ENCODE measurements at regions not wholly inside any gene's neighbourhood (a gene's known extent, or its start where the extent isn't known, plus 50 kb on each side); places are given as distances from the start of the nearest gene placed in this dataset.
"Not testable (repeated sequence)": the region's sequence is repeated elsewhere in the genome, so short reads cannot be mapped to it uniquely, and the experiment has no call there.

DNA sequence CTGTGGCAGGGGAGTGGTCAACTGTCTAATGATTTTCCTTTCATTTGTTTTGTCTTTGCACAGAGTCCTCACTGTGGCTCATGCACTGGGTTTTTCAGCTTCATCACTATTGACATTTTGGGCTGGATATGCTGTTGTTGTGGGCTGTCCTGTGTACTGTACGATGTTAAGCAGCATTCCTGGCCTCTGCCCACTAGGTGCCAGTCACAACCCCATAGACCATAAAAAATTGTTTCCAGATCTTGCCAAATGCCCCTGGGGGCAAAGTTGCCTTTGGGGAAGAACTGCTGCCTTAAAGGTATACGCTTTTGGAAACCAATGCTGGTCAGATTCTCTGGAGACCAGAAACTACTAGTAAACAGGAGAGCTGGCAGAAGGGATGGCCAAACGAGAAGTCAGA is 310.4 kb downstream of the SPRY2 start:
- DNase-seq = peak; percentile 69

DNA sequence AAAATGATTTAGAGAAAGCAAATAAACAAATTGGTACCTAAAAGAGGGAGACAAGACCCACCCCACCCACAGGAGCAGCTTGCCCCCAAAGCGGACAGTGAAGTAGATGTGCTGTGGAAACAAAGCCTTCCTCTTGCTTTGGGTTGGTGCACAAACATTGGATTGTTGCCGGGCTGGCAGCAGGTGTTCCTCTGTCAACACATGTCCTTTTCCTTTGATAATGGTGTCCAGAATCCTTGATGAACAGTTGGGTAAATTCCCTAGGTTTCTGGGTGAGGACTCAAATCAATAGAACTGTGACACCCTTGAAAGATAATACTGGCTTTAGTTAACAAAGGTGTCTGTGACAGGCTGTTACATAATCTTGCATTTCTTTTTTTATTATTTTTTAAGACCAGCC is 311.8 kb downstream of the SPRY2 start:
- no peak for DNase-seq

DNA sequence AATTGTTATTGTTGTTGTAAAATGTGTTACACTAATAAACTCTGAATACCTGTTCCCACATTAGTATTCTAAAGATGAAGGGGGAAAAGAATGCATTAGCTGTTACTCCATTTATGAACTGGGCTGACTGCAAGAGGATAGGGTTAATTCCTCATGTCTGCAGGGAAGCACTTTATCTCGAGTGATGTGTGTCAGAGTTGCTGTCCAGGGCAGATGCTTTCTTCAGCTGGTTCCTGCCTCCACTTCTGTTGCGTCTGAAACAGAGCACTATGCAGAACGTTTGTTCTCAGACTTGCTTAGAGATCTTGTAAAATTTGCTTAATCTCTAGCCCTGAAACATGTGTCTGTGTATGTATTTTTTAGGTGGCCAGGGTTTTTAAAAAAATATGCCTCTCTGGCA is 318.8 kb downstream of the SPRY2 start:
- DNase-seq = no peak

DNA sequence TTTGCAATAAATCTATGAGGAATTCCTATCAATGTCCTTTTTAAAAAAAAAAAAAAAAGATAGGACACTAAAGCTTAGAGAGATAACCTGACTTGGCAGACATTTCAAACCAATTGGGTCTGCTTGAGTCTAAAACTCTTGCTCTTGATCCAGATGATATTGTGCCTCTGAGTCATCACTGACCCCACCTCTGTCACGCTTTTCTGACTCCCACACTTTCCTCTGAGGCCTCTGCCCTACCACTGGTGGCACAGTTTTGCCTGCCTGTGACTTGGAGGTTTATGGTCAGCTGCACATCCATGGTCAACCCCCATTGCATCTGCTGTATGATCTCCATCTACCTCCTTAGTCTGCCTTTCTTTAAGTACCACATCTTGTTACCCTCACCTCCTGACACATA is 328.7 kb downstream of the SPRY2 start:
- peak; percentile 36 for DNase-seq

DNA sequence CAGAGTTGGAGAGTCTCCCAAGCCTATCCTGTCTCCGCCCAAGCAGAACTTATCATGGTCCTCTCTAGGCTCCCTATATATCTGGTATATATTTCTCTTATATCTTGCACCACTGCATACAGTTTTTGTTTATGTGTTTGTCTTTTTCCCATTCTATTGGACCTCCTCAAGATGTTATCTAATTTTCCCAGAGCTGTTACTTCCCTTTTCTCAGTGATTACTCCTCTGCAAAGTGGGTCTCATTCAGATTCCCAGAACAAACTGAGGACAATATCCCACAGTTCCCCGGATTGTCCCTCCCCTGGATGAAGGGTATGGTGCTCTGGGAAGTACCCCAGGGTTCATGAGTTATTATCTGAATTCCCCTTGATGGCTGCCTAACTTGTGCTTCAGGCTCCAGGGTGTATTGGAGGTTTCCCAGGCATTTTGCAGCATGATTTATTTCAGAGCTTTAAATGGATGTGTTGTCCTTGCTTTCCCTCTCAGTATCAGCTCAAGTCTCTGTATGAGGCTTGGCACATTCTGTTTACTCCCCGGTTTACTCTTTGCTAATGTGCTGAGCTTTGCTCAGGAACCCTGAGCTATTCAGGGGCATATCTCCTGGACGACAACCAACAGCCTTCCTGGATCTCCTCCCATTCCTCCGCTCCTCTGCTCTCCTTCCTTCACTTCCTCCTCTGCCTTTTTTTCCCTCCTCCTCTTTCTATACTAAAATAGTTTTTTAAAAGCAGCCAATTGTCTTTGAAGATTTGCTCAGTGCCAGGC is 329.3 kb downstream of the SPRY2 start:
- DNase-seq = peak; percentile 6

DNA sequence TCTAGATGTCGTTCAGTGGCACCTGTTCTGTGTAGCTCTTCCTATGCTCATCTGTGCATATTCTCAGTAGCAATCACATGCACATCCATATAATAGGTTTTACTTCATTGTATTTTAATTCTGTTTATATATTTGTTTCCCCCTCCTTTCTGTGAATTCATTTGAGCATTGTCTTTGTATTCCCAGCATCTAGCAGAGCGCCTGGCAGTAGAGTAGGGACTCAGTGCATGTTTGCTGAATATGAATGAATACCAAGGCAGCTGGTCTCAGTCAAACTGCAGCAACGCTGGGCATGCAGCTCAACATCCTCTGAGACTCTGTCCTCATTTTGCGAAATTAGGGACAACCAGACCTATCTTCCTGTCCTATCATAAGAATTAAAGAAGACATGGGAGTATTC is 330.1 kb downstream of the SPRY2 start:
- no peak for DNase-seq

DNA sequence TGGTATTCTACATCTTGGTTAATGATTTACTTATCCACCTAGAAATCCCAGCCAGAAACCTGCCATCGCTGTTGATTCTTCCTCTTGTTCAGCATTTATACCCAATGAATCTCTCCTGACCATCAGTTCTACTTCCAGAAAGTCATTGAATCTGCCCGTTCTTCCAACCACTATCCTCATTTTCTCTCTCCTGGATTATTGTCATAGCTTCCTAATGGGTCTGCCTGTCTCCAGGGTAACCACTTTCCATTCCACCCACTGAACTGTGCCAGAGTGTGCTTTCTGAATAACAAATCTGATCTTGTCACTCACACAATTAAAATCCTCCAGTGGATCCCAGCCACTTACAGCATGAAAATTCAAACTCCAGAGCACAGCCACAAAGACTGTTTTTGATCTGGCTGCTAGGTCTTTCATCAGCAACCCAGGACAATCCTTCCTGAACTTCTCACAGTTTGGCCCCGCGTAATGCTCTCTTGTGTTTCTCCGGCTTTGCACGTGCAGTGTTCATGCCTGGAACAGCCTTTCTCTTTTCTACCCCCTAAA is 330.6 kb downstream of the SPRY2 start:
- no peak for DNase-seq

DNA sequence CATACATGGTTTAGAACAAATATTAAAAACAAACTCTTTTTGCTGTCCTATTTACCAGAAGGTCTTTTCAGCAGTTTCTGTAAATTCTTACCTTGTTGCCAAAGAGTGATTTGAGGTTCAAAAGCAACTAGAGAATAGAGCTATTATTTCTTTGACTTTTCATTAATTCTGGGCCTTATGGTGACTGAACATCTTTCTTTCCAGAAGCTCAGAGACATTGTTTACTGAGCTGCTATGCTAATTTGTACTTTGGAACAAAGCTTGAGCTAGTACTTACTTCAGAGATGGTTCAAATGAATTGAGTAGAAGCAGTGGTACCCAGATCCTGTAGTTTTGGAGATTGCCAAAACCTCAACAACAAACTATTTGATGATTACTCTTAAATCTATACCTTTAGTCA is 331.2 kb downstream of the SPRY2 start:
- no peak for DNase-seq

DNA sequence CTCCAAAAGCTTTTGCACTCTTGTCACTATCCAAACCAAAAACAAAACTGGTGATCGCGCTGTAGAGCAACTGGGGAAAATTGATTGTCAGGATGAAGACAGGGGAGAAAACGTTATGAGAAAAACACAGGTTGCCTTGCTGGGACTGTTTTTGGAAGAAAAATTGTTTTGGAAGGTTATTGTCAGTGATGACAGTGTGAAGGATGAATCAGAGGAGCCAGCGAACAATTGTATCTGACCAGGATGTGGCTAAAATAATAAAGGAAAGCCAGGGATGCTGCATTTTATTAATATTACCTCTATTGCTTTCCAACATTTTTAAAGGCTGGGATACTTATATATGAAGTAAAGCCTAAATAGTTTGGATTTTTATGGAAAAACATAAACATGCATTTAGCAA is 334.0 kb downstream of the SPRY2 start:
- DNase-seq = peak; percentile 17

DNA sequence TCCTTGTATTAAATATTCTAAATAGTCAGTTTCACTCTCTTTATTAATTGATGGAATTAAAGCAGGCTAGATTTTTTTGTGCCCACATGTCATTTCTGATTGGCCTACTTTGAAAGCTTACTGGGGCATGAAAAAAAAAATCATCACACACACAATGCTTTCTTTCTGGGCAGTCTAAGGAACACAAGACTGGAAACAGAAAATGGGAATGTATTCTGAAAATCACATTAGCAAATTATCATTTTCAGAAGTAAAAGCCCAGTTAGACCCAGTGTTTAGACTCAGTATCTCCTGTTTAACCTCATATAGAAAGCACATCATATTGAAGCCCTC is 339.4 kb downstream of the SPRY2 start:
- no peak for DNase-seq

DNA sequence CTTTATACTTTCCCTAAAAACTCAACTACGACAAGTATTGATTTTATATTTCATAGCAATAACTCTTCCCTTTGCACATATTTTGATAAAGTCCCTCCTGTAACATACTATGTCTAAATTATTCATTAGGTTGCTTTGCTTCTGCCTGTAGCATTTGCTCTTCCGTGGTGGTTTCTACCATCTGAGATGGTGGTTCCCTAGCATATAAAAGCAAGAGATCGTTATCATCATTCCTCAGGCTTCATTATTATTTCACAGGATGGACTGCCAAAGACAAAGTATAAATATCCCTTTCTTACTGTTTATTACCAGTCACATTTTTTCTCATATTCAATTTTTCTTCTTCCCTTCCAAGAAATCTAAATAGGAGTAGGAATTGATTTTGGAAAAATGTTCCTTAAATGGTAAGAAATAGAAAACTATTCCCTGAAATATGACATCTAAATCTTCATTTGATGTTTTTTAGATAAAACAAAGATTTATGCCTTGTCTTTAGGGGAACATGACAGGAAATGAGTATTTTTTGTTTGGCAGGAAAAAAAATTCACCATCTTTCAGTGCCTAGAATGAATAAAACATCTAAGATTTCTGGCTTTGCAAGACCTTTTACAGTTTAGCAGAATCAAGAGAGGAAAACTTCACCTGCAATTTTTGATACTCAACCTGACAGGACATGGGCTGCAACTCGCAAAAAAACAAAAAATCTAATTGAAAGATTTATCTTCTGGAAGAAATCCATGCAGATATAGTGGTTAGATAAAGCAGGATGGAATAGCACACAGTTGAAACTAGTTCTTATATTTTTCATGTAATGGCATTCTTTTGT is 340.0 kb downstream of the SPRY2 start:
- DNase-seq = no peak

DNA sequence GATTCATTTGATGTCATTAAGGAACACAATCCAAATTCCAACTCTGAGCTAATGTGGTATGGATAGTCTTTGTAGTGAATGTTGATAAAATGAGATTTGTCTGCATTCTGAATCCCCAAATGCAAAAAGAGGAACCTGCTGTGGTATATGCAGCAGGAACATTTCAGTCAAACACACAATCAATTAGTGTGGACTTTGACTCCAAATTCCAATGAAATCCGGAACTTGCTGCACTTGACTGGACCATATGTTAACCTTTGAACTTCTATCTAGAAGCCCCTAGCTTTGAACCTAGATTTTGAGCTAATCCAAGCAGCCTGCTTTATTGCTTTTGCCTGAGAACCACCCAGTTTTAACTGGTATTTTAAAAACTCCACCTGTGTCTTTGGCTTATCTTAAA is 341.3 kb downstream of the SPRY2 start:
- DNase-seq = no peak

DNA sequence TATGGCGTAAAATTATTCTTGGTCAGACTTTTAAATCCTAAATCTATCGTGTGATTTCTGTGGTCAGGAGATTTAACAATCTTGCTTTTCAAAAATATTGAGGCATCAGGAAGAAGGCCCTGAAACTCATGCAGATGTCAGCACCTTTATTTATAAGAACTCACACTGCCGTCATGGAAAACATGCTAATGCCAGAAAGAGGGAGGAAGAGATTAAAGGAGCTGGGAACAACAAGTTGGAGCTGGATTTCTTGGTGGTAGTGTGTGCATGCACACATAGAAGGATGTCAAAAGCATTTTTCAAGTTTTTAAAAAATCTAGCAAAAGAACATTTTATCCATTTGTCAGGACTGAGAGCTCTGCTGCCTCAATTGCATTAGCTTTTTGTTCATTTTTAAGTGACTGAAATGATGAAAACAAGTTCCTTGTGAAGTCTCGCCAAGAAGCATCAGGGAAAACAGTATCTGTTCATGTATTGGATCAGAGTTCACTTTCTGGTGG is 342.5 kb downstream of the SPRY2 start:
- DNase-seq = no peak

DNA sequence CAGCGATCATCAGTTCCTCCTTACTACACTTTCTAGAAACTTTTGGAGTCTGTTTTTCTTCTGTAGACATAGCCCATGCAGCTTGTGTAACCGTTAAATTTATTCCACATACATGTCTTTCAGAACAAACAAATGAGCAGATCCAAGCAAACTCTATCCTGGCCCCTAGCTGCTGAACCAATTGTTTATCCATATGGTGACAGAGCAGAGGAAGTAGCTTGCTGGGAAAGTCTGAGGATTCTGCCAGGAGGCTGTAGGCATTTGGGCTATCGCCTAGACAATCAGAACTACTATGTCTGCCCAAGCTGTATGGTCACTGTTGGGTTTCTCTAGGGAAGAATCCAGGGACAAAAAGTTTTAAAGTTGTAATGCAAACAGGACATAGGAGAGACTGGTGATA is 343.7 kb downstream of the SPRY2 start:
- no peak for DNase-seq

DNA sequence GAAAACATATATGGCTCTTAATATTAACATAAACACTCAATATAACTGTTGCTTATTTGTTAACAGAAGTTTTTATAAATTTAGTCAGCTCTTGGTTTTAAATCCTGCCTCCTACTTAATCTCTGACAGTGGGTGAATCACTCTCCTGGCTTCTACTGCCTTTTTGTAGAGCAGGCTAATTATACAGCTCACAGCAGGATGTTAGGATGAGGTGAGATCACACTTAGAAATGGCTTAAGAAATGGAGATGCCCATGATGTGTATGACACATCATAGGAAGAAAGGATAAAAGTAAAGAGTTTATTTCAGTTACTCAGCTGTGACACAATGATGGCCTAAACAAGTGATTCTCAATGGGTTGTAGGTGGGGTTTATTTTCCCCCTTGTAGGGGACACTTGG is 345.6 kb downstream of the SPRY2 start:
- peak; percentile 70 for DNase-seq

DNA sequence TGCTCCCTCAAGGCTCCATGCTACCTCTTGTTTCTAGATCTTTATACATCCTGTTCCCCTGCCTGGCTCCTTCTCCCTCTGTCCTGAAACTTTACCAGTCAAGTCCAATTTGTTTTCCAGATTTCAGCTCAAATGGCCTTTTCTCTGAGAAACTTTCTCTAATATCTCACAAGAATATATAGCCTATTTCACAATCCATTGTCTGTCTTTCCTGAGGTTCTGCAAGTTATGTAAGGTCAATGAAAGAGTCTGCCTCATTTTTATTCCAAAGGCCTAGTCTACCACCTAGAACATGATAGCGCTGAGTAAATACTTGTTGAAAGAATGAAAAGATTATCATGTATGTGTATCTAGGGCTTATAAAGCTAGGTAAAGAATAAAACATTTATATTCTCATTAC is 348.8 kb downstream of the SPRY2 start:
- no peak for DNase-seq

DNA sequence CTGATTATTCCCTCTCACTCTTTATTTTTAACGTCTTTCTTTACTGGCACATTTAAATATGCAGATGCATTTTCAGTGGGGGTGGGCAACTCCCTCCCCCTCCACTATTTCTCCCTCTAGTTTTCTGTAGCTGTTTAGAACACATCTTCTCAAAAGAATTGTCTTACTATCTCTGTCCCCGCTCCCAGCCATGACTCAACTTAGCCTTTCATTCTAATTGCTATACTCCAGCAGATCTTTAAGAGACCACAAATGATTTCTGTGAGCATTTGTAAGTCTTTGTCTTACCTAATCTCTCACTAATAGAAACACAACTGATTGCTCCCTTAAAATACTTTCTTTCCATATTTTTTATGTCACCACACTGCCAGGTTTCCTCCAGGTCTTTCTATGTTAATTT is 350.9 kb downstream of the SPRY2 start:
- DNase-seq = no peak

DNA sequence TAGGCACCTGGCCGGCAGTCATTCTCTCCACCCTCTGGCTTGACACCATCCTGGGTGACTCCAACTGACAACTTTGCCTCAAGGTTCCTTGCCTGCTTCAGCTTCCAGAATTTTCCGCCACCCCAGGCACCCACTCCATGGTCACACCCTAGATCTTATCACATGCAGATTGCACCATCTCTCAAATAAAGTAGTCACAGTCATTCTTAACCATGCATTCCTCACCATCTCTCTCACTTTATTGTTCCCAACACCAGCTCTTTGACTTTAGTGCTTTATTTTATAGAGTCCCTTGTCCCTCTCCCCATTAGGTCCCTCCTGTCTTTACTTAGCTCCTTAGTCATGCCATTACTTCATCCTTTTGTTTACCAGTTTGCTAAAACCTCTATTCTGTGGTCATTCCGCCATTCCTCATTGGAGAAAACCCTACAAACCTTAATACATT is 351.7 kb downstream of the SPRY2 start:
- no peak for DNase-seq

DNA sequence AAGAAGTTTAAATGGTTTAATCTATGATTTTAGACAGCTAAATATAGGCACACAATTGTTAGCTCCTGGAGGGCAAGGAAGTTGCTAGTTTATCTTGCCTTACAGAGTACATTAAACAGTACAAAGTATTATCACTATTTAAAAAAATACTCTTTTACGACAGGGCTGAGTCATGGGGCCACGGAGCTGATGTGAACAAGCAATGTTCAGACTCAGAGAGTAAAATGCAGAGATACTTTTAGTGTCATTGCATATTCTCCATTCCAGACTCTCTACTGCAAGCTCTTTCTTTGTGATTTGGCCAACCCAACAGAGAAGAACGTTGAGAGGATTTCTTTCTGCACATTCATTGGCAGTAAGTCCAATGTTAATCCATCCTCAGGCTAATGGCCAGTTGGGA is 352.4 kb downstream of the SPRY2 start:
- no peak for DNase-seq

DNA sequence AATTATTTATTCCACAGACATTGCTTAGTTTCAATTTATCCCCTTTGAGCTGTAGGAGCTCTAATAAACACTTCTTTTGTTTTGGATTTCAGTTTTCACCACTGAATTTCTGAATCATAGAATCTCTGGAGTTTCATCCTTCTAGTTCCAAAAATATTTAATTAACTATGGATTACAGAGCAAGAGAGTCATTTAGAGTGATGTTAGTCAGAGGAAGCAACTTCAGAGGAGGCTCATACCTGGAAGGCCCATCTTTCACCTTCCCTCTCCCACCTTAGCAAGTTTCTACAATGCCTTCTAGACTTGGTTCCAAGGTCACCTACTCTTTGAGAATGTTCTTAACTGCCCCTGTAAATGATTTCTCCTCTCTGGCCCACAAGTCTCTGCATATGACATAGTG is 353.2 kb downstream of the SPRY2 start:
- no peak for DNase-seq

DNA sequence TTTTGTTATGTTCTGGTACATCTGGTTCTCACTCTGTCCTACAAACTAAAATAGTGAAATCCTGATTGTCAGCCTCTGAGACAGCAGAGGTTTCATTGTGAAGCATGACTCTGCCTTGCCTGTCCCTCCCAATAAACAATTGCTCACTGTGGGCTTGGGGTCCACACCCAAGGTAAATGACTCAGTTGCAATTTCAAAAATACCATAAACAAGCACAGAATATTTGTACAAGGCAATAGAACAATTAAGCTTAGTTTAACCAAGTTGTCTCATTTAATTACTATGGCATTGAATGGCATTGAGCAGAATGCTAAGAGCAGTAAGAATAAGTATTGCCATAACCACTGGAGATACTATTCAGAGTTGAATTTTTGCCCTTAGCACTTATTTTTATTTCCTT is 353.6 kb downstream of the SPRY2 start:
- DNase-seq = no peak

DNA sequence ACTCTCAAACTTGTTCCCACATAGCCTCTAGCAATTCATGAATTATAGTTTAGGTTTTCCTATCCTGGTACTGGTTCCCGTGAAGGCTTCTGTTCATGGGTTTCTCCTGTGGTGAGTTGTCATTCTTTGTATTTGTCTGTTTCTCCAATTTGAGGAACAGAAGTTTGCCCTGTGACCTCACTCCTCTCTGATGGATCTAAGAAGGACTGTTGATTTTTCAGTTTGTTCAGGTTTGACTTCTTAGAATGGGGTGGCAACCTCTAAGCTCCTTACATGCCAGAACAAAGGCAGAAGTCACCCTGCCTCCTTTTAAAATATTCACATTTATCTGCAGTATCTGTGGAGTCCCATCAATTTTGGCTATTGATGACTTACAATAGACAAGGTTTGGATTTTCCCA is 354.0 kb downstream of the SPRY2 start:
- DNase-seq = no peak

DNA sequence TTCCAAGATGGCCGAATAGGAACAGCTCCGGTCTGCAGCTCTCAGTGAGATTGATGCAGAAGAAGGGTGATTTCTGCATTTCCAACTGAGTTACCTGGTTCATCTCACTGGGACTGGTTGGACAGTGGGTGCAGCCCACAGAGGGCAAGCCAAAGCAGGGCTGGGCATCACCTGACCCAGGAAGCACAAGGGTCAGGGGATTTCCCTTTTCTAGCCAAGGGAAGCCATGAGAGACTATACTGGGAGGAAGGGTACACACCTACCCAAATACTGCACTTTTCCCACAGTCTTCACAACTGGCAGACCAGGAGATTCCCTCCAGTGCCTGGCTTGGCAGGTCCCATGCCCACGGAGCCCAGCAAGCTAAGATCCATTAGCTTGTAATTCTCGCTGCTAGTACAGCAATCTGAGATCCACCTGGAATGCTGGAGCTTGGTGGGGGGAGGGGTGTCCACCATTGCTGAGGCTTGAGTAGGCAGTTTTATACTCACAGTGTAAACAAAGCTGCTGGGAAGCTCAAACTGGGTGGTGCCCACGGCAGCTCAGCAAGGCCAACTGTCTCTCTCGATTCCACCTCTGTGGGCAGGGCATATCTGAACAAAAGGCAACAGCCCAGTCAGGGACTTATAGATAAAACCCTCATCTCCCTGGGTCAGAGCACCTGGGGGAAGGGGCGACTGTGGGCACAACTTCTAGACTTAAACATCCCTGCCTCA is 365.8 kb downstream of the SPRY2 start:
- not testable (repeated sequence) for DNase-seq
